ENCODE measurements at regions not wholly inside any gene's neighbourhood (a gene's known extent, or its start where the extent isn't known, plus 50 kb on each side); places are given as distances from the start of the nearest gene placed in this dataset.

DNA sequence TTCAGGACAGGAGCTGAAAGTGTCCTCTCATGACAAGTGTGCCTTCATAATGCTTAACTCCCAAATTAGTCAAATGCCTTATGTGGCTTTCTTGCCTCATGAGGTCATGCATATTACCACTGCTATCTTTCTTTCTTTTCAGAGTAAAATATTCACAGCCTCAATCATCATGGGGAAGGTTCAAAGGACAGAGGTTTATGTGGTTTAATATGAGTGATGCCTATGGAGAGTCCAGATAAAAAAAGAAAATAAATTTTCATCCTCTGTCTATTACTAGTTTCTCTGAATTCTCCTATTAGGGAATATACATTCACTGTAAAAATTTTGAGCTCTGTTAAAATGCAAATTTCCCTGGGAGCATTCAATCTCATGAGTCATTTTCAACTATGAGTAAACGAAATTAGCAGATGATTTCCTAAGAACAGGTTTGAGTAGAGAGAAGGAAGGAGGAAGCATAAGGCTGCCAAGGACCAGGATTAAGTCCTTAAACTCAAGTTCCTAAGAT lies 396.9 kb upstream of the ADGRB3 start:
- no peak for TF ChIP-seq CTCF (IDR thresholded peaks at IDR 0.05; ENCODE audit: low read depth, low read length)
- TF ChIP-seq EZH2phosphoT487 (IDR thresholded peaks at IDR 0.05; ENCODE audit: low read depth): no peak
